ENCODE measurements at regions not wholly inside any gene's neighbourhood (a gene's known extent, or its start where the extent isn't known, plus 50 kb on each side); places are given as distances from the start of the nearest gene placed in this dataset.

- TF ChIP-seq POLR2A (IDR thresholded peaks at IDR 0.05; ENCODE audit: low read depth, low read length) (no peak), POLR2AphosphoS5 (IDR thresholded peaks at IDR 0.05; ENCODE audit: low read depth, low read length) (no peak)
Observed at GRCh38 chr21:15654171-15654570, 75.6 kb upstream of the USP25 start.

Data from GM12892 (cell line).